Osteoblast (primary cell): ENCODE measurements at regions not wholly inside any gene's neighbourhood (a gene's known extent, or its start where the extent isn't known, plus 50 kb on each side); places are given as distances from the start of the nearest gene placed in this dataset.
A peak's percentile ranks its signal among the peaks of the same experiment; 100 is the strongest.

Experiments
- DNase-seq: peaks from one replicate; pipeline ENCODE4 v3.0.0; 2011; ENCODE audit warnings: low spot score, mixed read lengths; ENCODE audit not compliant: insufficient read length; ENCODE audit errors: missing footprints
- H2AFZ ChIP-seq: 2 replicates; pipeline ENCODE4 v1.6.0; 2011; ENCODE audit warnings: mild to moderate bottlenecking, low read length
- H3K27ac ChIP-seq: 2 replicates; pipeline ENCODE4 v1.5.1; 2011; ENCODE audit warnings: mild to moderate bottlenecking, low read depth, low read length, moderate library complexity
- H3K27me3 ChIP-seq: 2 replicates; pipeline ENCODE4 v1.6.0; 2012; ENCODE audit warnings: mild to moderate bottlenecking, control low read depth, inconsistent platforms, low read length, moderate library complexity; ENCODE audit not compliant: insufficient read depth
- H3K36me3 ChIP-seq: 2 replicates; pipeline ENCODE4 v1.5.1; 2011; ENCODE audit warnings: mild to moderate bottlenecking, low read length, control low read depth, moderate library complexity; ENCODE audit not compliant: insufficient read depth
- H3K4me1 ChIP-seq: 2 replicates; pipeline ENCODE4 v1.5.1; 2011; ENCODE audit warnings: mild to moderate bottlenecking, low read length, control low read depth, moderate library complexity; ENCODE audit not compliant: insufficient read depth
- H3K4me2 ChIP-seq: 2 replicates; pipeline ENCODE4 v1.6.0; 2011; ENCODE audit warnings: mild to moderate bottlenecking, low read length; ENCODE audit not compliant: insufficient read depth
- H3K4me3 ChIP-seq: fragments of 200-600 bp; sonication (generic); 3 replicates; pipeline ENCODE4 v1.5.1; 2012; ENCODE audit warnings: mild to moderate bottlenecking, low read length, inconsistent platforms; ENCODE audit not compliant: insufficient read depth
- H3K79me2 ChIP-seq: 2 replicates; pipeline ENCODE4 v1.6.0; 2012; ENCODE audit warnings: mild to moderate bottlenecking, low read length, control low read depth, inconsistent platforms; ENCODE audit not compliant: insufficient read depth
- H3K9me3 ChIP-seq: 2 replicates; pipeline ENCODE4 v1.5.1; 2011; ENCODE audit warnings: low read depth, low read length, control low read depth
- H4K20me1 ChIP-seq: 2 replicates; pipeline ENCODE4 v1.6.0; 2012; ENCODE audit warnings: mild to moderate bottlenecking, low read length, control low read depth; ENCODE audit not compliant: insufficient read depth
- TF ChIP-seq, protein P1 (sequence below): IDR thresholded peaks from 2 replicates; pipeline ENCODE4 v1.5.1; 2011; ENCODE audit warnings: mild to moderate bottlenecking, low read depth, low read length, moderate library complexity; ENCODE audit errors: extremely low read depth

DNA sequence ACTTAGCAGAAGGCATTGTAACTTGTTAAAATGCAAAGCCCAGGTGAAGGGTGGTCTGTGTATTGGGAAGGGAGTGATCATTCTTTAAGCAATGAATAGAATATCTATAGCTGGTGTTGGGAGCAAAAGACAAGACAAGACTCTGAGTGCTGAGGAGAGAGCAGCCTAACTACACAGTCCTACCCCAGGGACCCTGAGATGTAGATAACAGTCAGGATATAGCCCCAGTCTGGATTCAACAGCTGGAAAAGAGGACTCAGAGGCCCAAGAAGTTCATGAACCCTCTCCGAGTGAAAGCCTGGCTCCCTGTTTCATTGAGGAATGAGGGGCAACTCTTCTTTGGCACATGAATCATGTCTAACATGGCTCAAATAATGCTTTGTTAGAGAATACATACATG lies 310.7 kb upstream of the SLC14A2 start:
- no peak overlapping the region for H3K27ac ChIP-seq
- no peak for DNase-seq
- H3K9me3 ChIP-seq: no peaks in the 10 kb centered on the region
- H4K20me1 ChIP-seq: no peaks in the 10 kb centered on the region
- H3K4me1 ChIP-seq: no peaks in the 10 kb centered on the region
- peak overlapping the region; percentile 22 for H2AFZ ChIP-seq
- no peaks in the 10 kb centered on the region for H3K36me3 ChIP-seq
- H3K79me2 ChIP-seq: no peaks in the 10 kb centered on the region
- H3K4me2 ChIP-seq: no peak overlapping the region
- TF ChIP-seq, protein P1, sequence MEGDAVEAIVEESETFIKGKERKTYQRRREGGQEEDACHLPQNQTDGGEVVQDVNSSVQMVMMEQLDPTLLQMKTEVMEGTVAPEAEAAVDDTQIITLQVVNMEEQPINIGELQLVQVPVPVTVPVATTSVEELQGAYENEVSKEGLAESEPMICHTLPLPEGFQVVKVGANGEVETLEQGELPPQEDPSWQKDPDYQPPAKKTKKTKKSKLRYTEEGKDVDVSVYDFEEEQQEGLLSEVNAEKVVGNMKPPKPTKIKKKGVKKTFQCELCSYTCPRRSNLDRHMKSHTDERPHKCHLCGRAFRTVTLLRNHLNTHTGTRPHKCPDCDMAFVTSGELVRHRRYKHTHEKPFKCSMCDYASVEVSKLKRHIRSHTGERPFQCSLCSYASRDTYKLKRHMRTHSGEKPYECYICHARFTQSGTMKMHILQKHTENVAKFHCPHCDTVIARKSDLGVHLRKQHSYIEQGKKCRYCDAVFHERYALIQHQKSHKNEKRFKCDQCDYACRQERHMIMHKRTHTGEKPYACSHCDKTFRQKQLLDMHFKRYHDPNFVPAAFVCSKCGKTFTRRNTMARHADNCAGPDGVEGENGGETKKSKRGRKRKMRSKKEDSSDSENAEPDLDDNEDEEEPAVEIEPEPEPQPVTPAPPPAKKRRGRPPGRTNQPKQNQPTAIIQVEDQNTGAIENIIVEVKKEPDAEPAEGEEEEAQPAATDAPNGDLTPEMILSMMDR: no peak
- no peak overlapping the region for H3K4me3 ChIP-seq
- no peaks in the 10 kb centered on the region for H3K27me3 ChIP-seq

DNA sequence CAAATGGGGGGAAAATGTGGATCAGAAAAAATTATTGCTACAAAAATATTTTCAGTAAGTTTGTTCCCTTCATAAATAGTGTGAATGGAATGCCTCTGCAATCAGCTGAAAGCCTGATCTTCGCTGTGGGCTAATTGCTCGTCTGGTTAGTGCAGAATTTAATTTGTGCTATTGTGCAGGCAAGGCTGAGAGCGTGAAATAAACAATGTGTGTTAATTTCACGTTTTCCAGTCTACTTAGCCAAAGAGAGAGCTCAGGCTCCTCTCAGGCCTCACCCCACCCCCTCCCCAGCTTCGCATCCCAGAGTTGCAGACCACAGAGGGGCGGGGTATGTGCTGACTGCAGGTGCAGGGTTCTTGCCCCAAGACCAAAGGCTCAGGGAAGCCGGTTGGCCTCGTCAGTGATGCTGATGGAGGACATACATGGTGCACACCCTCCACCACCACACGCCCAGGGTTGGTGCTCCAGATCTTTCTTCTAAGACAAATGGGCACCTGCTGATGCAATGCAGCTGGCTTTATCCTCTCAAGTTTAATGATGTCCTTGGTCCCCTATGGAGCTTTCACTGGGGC lies 302.6 kb upstream of the SLC14A2 start:
- H3K27me3 ChIP-seq: no peaks in the 10 kb centered on the region
- H3K4me3 ChIP-seq: no peak overlapping the region
- TF ChIP-seq, protein P1: no peak
- no peaks in the 10 kb centered on the region for H3K9me3 ChIP-seq
- no peak overlapping the region for H3K4me2 ChIP-seq
- no peak for DNase-seq
- H3K27ac ChIP-seq: no peak overlapping the region
- H3K36me3 ChIP-seq: no peaks in the 10 kb centered on the region
- H2AFZ ChIP-seq: no peak overlapping the region
- H4K20me1 ChIP-seq: no peaks in the 10 kb centered on the region
- H3K4me1 ChIP-seq: no peaks in the 10 kb centered on the region
- H3K79me2 ChIP-seq: no peaks in the 10 kb centered on the region

GRCh38 chr18:45316127-45316526 lies 299.1 kb upstream of the SLC14A2 start:
- Histone ChIP-seq H2AFZ (no peak overlapping the region), H3K27ac (no peak overlapping the region), H3K79me2 (no peaks in the 10 kb centered on the region), H3K9me3 (no peaks in the 10 kb centered on the region), H3K27me3 (no peaks in the 10 kb centered on the region), H3K4me3 (no peak overlapping the region), H4K20me1 (no peaks in the 10 kb centered on the region), H3K4me2 (no peak overlapping the region), H3K36me3 (no peaks in the 10 kb centered on the region), H3K4me1 (peaks cover 9% of the 10 kb centered on the region)
- DNase-seq: no peak
- TF ChIP-seq, protein P1: no peak

- no peaks in the 10 kb centered on the region for H4K20me1 ChIP-seq
- DNase-seq: no peak
- no peak overlapping the region for H3K27ac ChIP-seq
- no peak overlapping the region for H3K4me2 ChIP-seq
- no peaks in the 10 kb centered on the region for H3K36me3 ChIP-seq
- no peaks in the 10 kb centered on the region for H3K9me3 ChIP-seq
- H2AFZ ChIP-seq: no peak overlapping the region
- TF ChIP-seq, protein P1: no peak
- H3K4me3 ChIP-seq: no peak overlapping the region
- no peaks in the 10 kb centered on the region for H3K79me2 ChIP-seq
- H3K4me1 ChIP-seq: peaks cover 17% of the 10 kb centered on the region
- no peaks in the 10 kb centered on the region for H3K27me3 ChIP-seq
Measured at GRCh38 chr18:45317948-45318640, 297.2 kb upstream of the SLC14A2 start.
